GM18520 (cell line): ENCODE measurements at regions not wholly inside any gene's neighbourhood (a gene's known extent, or its start where the extent isn't known, plus 50 kb on each side); places are given as distances from the start of the nearest gene placed in this dataset.

Experiments used
- ATAC-seq: cut with Tn5 transposase; IDR thresholded peaks from one replicate; pipeline ENCODE4 v1.9.1; 2021; ENCODE audit not compliant: unreplicated experiment

DNA sequence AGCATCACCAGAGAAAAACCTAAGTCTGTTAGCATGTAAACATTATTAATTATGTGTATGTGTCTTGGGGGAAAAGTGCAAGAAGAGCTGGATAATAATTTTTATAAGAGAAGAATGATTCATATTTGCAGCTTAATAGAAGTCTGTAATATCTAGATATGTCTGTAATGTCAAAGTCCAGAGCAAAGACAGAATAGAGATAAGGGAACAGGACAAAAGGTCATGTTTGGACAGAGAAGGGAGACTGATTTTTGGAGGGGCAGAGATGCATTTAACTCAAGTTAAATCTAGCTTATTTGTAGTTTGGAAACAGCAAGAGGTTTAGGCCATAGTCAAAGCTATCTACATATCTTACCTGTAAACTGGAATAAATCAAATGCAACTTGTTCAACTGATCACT is 61.2 kb downstream of the MAGED1 start:
- no peak for ATAC-seq

DNA sequence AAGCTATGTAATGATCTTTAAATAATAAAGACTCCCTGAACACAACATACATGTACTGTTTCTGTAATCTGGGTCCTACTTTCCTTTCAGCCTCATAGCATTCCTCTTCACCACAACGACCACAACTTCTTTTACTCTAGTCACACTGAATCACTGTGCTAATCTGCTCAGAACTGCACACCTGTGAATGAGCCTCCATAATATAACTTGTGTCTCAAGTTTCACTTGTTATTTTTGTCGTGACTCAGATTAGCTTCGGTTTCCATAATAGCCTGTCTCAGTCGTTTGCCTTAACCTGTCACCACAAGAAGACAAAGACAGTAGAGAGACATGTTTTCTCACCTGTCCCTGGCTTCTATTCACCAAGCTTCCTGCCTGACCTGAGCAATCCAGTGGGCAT is 61.8 kb downstream of the MAGED1 start:
- ATAC-seq = peak; percentile 96

DNA sequence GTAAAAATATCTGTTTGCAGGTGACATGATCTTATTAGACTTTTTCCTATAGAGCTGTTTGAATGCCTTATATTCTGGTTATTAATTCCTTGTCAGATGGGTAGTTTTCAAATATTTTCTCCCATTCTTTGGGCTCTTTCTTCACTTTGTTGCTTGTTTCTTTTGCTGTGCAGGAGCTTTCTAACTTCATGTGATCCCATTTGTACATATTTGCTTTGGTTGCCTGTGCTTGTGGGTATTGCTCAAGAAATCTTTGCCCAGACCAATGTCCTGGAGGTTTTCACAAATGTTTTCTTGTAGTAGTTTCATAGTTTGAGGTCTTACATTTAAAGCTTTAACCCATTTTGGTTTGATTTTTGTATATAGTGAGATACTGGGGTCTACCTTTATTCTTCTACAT is 63.0 kb downstream of the MAGED1 start:
- no peak for ATAC-seq

DNA sequence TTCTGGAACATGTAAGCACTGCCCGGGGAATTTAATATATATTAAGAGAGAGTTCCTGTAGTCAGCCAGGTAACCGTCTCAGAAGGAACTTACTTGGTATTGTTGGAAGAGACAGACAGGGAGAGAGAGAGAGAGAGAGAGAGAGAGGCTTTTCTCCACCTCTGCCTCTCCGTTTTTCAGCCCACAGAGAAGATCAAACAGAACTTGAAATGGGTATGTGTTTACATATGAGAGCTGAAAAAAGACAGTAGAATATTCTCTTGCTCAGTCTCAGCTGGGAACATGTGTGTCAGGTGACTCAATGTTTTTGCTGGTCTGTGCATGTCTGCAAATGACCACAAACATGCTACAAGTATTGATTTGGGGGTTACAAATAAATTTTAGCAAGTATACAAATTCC is 81.9 kb downstream of the MAGED1 start:
- no peak for ATAC-seq

DNA sequence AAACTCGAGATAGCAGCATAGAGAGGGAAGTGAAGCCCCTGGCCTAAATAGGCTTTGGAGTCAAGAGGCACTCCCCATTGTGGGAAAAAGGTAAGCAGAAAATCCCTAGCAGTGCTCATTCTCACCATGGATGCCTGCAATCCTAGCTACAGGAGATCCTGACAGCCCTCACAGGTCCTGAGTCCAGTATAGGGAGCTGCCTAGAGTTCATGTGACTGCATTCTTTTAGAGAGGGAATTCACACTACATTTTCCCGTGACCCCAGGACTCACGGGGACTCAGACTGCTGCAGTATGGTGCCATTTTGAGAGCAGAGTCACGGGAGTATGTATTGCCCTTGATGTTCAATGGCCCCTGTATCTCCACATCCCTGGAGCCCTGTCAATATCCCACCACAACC is 82.4 kb downstream of the MAGED1 start:
- ATAC-seq = no peak

DNA sequence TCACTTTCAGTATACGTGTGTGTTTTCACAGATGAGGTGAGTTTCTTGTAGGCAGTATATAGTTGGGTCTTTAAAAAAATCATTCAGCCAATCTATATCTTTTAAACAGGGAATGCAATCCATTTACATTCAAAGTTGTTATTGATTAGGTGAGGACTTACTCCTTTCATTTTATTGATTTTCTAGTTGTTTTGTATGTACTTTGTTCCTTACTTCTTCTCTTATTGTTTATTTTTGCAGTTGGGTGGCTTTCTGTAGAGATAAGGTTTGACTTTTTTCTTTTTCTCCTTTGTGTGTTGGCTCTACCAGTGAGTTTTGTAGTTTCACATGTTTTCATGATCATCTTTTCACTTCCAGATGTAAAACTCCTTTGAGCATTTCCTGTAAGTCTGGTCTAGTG is 83.1 kb downstream of the MAGED1 start:
- no peak for ATAC-seq
